MM.1S (cell line): ENCODE measurements at regions not wholly inside any gene's neighbourhood (a gene's known extent, or its start where the extent isn't known, plus 50 kb on each side); places are given as distances from the start of the nearest gene placed in this dataset.

Experiments used
- DNase-seq: peaks from one replicate; pipeline ENCODE4 v3.0.0-alpha.2; 2015
- H2AFZ ChIP-seq: fragments of 300-600 bp; sonication (generic); 2 replicates; pipeline ENCODE4 v1.6.0; 2016; ENCODE audit warnings: antibody characterized with exemption, low read length
- H3F3A ChIP-seq: fragments of 300-600 bp; sonication (generic); 2 replicates; pipeline ENCODE4 v1.6.1; 2016; ENCODE audit warnings: mild to moderate bottlenecking, antibody characterized with exemption, low read length, moderate library complexity, mixed read lengths; ENCODE audit not compliant: insufficient read depth
- H3K27ac ChIP-seq: fragments of 300-600 bp; sonication (generic); 2 replicates; pipeline ENCODE4 v1.5.1; 2016; ENCODE audit warnings: mild to moderate bottlenecking, low read length
- H3K27me3 ChIP-seq: fragments of 300-600 bp; sonication (generic); replicated peaks from 2 replicates; pipeline ENCODE4 v1.6.0; 2016; ENCODE audit warnings: low read length; ENCODE audit not compliant: insufficient read depth
- H3K36me3 ChIP-seq: fragments of 300-600 bp; sonication (generic); replicated peaks from 2 replicates; pipeline ENCODE4 v1.6.1; 2016; ENCODE audit warnings: mild to moderate bottlenecking, low read length, mixed read lengths; ENCODE audit not compliant: insufficient read depth
- H3K4me1 ChIP-seq: fragments of 300-600 bp; sonication (generic); 2 replicates; pipeline ENCODE4 v1.6.1; 2016; ENCODE audit warnings: low read length, mixed read lengths
- H3K4me2 ChIP-seq: fragments of 300-600 bp; sonication (generic); 2 replicates; pipeline ENCODE4 v1.6.0; 2016; ENCODE audit warnings: low read depth, low read length
- H3K4me3 ChIP-seq: fragments of 300-600 bp; sonication (generic); 2 replicates; pipeline ENCODE4 v1.5.1; 2016; ENCODE audit warnings: low read length, mixed read lengths
- H3K79me2 ChIP-seq: fragments of 300-600 bp; sonication (generic); 2 replicates; pipeline ENCODE4 v1.6.1; 2016; ENCODE audit warnings: mixed run types, low read length, mixed read lengths
- H3K9ac ChIP-seq: fragments of 300-600 bp; sonication (generic); 2 replicates; pipeline ENCODE4 v1.6.1; 2016; ENCODE audit warnings: low read length, mixed read lengths
- H3K9me2 ChIP-seq: fragments of 300-600 bp; sonication (generic); replicated peaks from 2 replicates; pipeline ENCODE4 v1.6.1; 2016; ENCODE audit warnings: mild to moderate bottlenecking, low read length, mixed read lengths; ENCODE audit not compliant: insufficient read depth
- H3K9me3 ChIP-seq: fragments of 300-600 bp; sonication (generic); replicated peaks from 2 replicates; pipeline ENCODE4 v1.6.1; 2016; ENCODE audit warnings: mild to moderate bottlenecking, low read length, mixed read lengths; ENCODE audit not compliant: insufficient read depth
- H4K20me1 ChIP-seq: fragments of 300-600 bp; sonication (generic); 2 replicates; pipeline ENCODE4 v1.6.1; 2016; ENCODE audit warnings: mild to moderate bottlenecking, low read length, moderate library complexity, mixed read lengths; ENCODE audit not compliant: insufficient read depth
- CTCF ChIP-seq: fragments of 300-600 bp; sonication (generic); IDR thresholded peaks from 2 replicates; pipeline ENCODE4 v1.5.1; 2016; ENCODE audit warnings: antibody characterized with exemption, low read length, mixed read lengths
- EZH2 ChIP-seq: fragments of 300-600 bp; sonication (generic); optimal IDR thresholded peaks from 2 replicates; pipeline ENCODE3; 2017; ENCODE audit warnings: low read depth, mild to moderate bottlenecking, antibody characterized with exemption, low read length, mixed read lengths
- EZH2phosphoT487 ChIP-seq: fragments of 300-600 bp; sonication (generic); IDR thresholded peaks from 2 replicates; pipeline ENCODE4 v1.6.1; 2018; ENCODE audit warnings: antibody characterized with exemption, low read length

DNA sequence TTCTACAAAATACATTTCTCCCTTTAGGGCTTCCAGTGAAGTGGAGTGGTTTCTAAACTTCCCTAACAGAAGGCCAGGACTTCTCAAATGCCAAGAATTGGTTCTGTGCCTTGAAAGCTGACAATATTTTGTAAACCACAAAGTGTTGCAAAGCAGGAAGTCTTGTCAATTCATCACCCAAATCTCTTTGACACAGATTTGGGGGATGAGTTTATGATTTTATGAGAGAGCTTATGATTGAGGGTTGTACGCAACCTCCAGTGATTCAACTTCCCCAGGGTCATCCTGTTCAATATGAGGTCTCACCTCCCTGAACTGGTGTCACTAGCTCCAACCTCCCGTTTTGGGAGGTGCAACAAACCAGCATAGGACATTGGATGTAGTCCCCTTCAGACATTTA, 83.7 kb downstream of the PRLHR start:
- H3K79me2 ChIP-seq: no peaks in the 10 kb centered on the region
- H3K4me1 ChIP-seq: no peaks in the 10 kb centered on the region
- H3K36me3 ChIP-seq: no peaks in the 10 kb centered on the region
- no peak overlapping the region for H2AFZ ChIP-seq
- no peaks in the 10 kb centered on the region for H3K9me3 ChIP-seq
- no peak overlapping the region for H3K4me3 ChIP-seq
- no peak for TF ChIP-seq EZH2phosphoT487
- TF ChIP-seq EZH2: no peak
- no peak for TF ChIP-seq CTCF
- H3F3A ChIP-seq: no peaks in the 10 kb centered on the region
- no peak overlapping the region for H3K27ac ChIP-seq
- no peak for DNase-seq
- H4K20me1 ChIP-seq: no peaks in the 10 kb centered on the region
- no peaks in the 10 kb centered on the region for H3K9me2 ChIP-seq
- no peak overlapping the region for H3K4me2 ChIP-seq
- H3K27me3 ChIP-seq: no peaks in the 10 kb centered on the region
- no peak overlapping the region for H3K9ac ChIP-seq

GRCh38 chr10:118508863-118509262, 86.6 kb downstream of the PRLHR start:
- DNase-seq: no peak
- no peaks in the 10 kb centered on the region for H3K79me2 ChIP-seq
- H3K9ac ChIP-seq: no peak overlapping the region
- no peak overlapping the region for H2AFZ ChIP-seq
- no peaks in the 10 kb centered on the region for H3K36me3 ChIP-seq
- H3K4me1 ChIP-seq: no peaks in the 10 kb centered on the region
- no peaks in the 10 kb centered on the region for H3K9me3 ChIP-seq
- no peaks in the 10 kb centered on the region for H3F3A ChIP-seq
- H3K27ac ChIP-seq: no peak overlapping the region
- no peaks in the 10 kb centered on the region for H4K20me1 ChIP-seq
- no peaks in the 10 kb centered on the region for H3K27me3 ChIP-seq
- no peak overlapping the region for H3K4me2 ChIP-seq
- no peak for TF ChIP-seq EZH2
- TF ChIP-seq EZH2phosphoT487: no peak
- TF ChIP-seq CTCF: no peak
- H3K4me3 ChIP-seq: no peak overlapping the region
- no peaks in the 10 kb centered on the region for H3K9me2 ChIP-seq

DNA sequence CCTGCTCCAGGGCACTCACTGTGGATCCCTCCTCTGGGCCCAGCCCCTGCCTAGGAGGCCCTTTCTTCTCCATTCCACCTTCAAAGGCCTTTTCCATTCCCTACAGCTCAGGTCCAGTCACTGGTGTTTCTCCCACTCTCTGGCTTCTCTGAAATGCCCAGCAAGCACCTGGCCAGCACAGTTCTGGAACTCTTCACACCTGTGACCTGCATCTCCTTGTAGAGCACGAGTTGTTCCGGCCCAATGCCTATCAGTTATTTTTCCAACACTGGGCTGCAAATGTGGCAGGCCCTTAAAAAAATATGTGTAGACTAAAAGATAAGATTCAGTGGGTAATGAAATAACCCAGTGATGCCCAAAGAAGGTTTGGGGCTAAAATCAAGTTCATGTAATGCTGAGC, 87.1 kb downstream of the PRLHR start:
- Histone ChIP-seq H3K9me3 (no peaks in the 10 kb centered on the region), H3K4me1 (no peaks in the 10 kb centered on the region), H3K4me3 (no peak overlapping the region), H2AFZ (no peak overlapping the region), H3K9ac (no peak overlapping the region), H4K20me1 (no peaks in the 10 kb centered on the region), H3K4me2 (no peak overlapping the region), H3F3A (no peaks in the 10 kb centered on the region), H3K9me2 (no peaks in the 10 kb centered on the region), H3K79me2 (no peaks in the 10 kb centered on the region), H3K27me3 (no peaks in the 10 kb centered on the region), H3K36me3 (no peaks in the 10 kb centered on the region), H3K27ac (no peak overlapping the region)
- TF ChIP-seq CTCF (no peak), EZH2 (no peak), EZH2phosphoT487 (no peak)
- DNase-seq: no peak
